ENCODE measurements at regions not wholly inside any gene's neighbourhood (a gene's known extent, or its start where the extent isn't known, plus 50 kb on each side); places are given as distances from the start of the nearest gene placed in this dataset.

- no peak overlapping the region for H3K27ac Mint-ChIP-seq
- H3K9me3 Mint-ChIP-seq = peaks cover 0 to 5% of the 10 kb centered on the region in 2 donors
- no peak overlapping the region for H3K4me3 Mint-ChIP-seq
- H3K4me1 Mint-ChIP-seq = peaks cover 15% of the 10 kb centered on the region
- no peak for DNase-seq
- H3K27me3 Mint-ChIP-seq = peaks cover 76% of the 10 kb centered on the region
- no peak for ATAC-seq
Measured at GRCh38 chr7:155402941-155403340, 55.0 kb upstream of the EN2 start.

DNA sequence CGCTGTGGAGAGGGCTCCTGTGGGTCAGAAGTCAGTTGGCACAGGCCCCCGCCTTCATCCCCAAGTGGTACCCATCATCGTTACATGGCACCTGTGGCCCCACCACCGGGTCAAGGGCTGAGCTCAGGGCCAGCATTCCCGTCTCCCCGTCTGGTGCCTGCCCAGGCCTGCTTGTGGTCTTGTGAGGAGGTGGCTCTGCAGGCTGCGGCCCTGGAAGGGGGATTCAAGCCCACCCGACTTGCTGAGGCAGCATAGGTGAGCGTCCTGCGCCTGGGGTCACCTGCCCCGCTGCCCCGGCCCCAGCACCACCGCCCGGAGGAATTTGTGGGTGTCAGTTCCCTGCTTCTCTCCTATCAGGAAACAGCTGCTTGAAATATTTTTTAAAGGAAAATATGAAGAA is 53.0 kb upstream of the EN2 start:
- no peak for ATAC-seq
- no peak for DNase-seq
- Mint-ChIP-seq H3K27ac (no peak overlapping the region), H3K27me3 (peaks cover 80% of the 10 kb centered on the region), H3K4me3 (no peak overlapping the region), H3K4me1 (peaks cover 27% of the 10 kb centered on the region), H3K9me3 (peaks cover 0 to 5% of the 10 kb centered on the region in 2 donors)

GRCh38 chr7:155405399-155406318 is 52.3 kb upstream of the EN2 start:
- Mint-ChIP-seq H3K4me3 (no peak overlapping the region), H3K4me1 (peaks cover 31% of the 10 kb centered on the region), H3K27ac (peak overlapping the region in 1 of 2 donors; percentile 54), H3K9me3 (peaks cover 0 to 5% of the 10 kb centered on the region in 2 donors), H3K27me3 (peaks cover 80% of the 10 kb centered on the region)
- ATAC-seq (peak; percentile 46), DNase-seq (no peak)

DNA sequence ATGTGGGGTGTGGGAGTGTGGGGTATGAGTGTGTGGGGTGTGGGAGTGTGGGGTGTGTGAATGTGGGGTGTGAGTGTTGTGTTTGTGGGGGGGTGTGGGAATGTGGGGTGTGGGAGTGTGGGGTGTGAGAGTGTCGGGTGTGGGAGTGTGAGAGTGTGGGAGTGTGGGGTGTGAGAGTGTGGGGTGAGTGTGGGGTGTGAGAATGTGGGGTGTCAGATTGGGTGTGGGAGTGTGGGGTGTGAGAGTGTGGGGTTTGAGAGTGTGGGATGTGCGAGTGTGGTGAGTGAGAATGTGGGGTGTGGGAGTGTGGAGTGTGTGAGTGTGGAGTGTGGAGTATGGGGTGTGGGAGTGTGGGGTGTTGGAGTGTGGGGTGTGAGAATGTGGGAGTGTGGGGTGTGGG is 50.1 kb upstream of the EN2 start:
- H3K4me1 Mint-ChIP-seq = peaks cover 36% of the 10 kb centered on the region
- peaks cover 85% of the 10 kb centered on the region for H3K27me3 Mint-ChIP-seq
- H3K27ac Mint-ChIP-seq = no peak overlapping the region
- H3K9me3 Mint-ChIP-seq = no peaks in the 10 kb centered on the region
- no peak overlapping the region for H3K4me3 Mint-ChIP-seq
- no peak for ATAC-seq
- no peak for DNase-seq

Data from stimulated activated naive CD8-positive, alpha-beta T cell treated with anti-CD3 and anti-CD28 coated beads, Interleukin-15, amount 100 ng/mL, for 72 hours (primary cell).